ENCODE measurements at regions not wholly inside any gene's neighbourhood (a gene's known extent, or its start where the extent isn't known, plus 50 kb on each side); places are given as distances from the start of the nearest gene placed in this dataset.
A peak's percentile ranks its signal among the peaks of the same experiment; 100 is the strongest.
"Not testable (repeated sequence)": the region's sequence is repeated elsewhere in the genome, so short reads cannot be mapped to it uniquely, and the experiment has no call there.

GRCh38 chr12:112710414-112710813 is 81.1 kb upstream of the RPH3A start:
- DNase-seq, result no peak

GRCh38 chr12:112711026-112711425 is 80.5 kb upstream of the RPH3A start:
- DNase-seq, result no peak

- no peak for DNase-seq
These were observed 80.0 kb upstream of the RPH3A start for GRCh38 chr12:112711507-112711906.

GRCh38 chr12:112712751-112713150 is 78.8 kb upstream of the RPH3A start:
- DNase-seq, result not testable (repeated sequence)

GRCh38 chr12:112713471-112713870 is 78.1 kb upstream of the RPH3A start:
- no peak for DNase-seq

- DNase-seq, result peak in 9 of 56 donors; percentile 0 to 10 (median 4)
These were observed 77.3 kb upstream of the RPH3A start for GRCh38 chr12:112714166-112714710.

GRCh38 chr12:112716099-112717093 is 75.2 kb upstream of the RPH3A start:
- DNase-seq, result peak in 27 of 56 donors; percentile 0 to 49 (median 5)

- DNase-seq, result no peak
These were observed 62.7 kb upstream of the RPH3A start for GRCh38 chr12:112728864-112729263.

GRCh38 chr12:112734859-112735695 is 56.5 kb upstream of the RPH3A start:
- no peak for DNase-seq

GRCh38 chr12:112738531-112738930 is 53.0 kb upstream of the RPH3A start:
- DNase-seq, result no peak

- DNase-seq, result no peak
These were observed 51.1 kb upstream of the RPH3A start for GRCh38 chr12:112740387-112740934.

GRCh38 chr12:112741106-112741505 is 50.4 kb upstream of the RPH3A start:
- DNase-seq, result no peak

All from nucleus accumbens (tissue), 56 donors.